CD4-positive, alpha-beta T cell (primary cell): ENCODE measurements at regions not wholly inside any gene's neighbourhood (a gene's known extent, or its start where the extent isn't known, plus 50 kb on each side); places are given as distances from the start of the nearest gene placed in this dataset.

Source experiments
- ATAC-seq: fragments of 200-7000 bp; cut with Tn5 transposase; one replicate; pipeline ENCODE4 v1.10.0; 2022; ENCODE audit warnings: mild to moderate bottlenecking; ENCODE audit not compliant: poor library complexity
- CTCF ChIA-PET: fragments of 350-600 bp; sonication (Branson Sonifier 250); formaldehyde crosslinking; loops from one replicate; lab custom pipeline; 2021; ENCODE audit warnings: antibody characterized with exemption, inconsistent platforms; lab: Charles Lee
- POLR2A ChIA-PET: fragments of 350-600 bp; sonication (Branson Sonifier 250); formaldehyde crosslinking; loops from one replicate; lab custom pipeline; 2021; ENCODE audit warnings: antibody characterized with exemption, inconsistent platforms; lab: Charles Lee
- DNase-seq, 14 experiments: peaks; one replicate each; pipeline ENCODE4 v3.0.0-alpha.2; 2013 to 2020; ENCODE audit warnings: mixed read lengths in 2 of 14
- H3K27ac ChIP-seq, 2 donors: one replicate each; pipeline versions ENCODE4 v1.5.1 to v1.7.0; 2013; ENCODE audit warnings: low read length in 2 of 2, low read depth in 1 of 2, mild to moderate bottlenecking in 1 of 2
- H3K27me3 ChIP-seq, 2 experiments: 1 replicate in 1 of 2; 2 replicates in 1 of 2; pipeline versions ENCODE4 v1.6.1 to v1.7.0; 2013; ENCODE audit warnings: low read length in 2 of 2, control low read depth in 1 of 2, mild to moderate bottlenecking in 1 of 2, moderate library complexity in 1 of 2; ENCODE audit not compliant: insufficient read depth in 2 of 2, control insufficient read depth in 1 of 2
- H3K36me3 ChIP-seq: one replicate; pipeline ENCODE4 v1.6.1; 2013; ENCODE audit warnings: low read length, control low read depth; ENCODE audit not compliant: insufficient read depth
- H3K4me1 ChIP-seq: one replicate; pipeline ENCODE4 v1.6.1; 2013; ENCODE audit warnings: low read length, control low read depth; ENCODE audit not compliant: insufficient read depth
- H3K4me3 ChIP-seq: one replicate; pipeline ENCODE4 v1.5.1; 2013; ENCODE audit warnings: mild to moderate bottlenecking, low read length, moderate library complexity
- H3K9me3 ChIP-seq, 2 experiments: 1 replicate in 1 of 2; 2 replicates in 1 of 2; pipeline versions ENCODE4 v1.6.1 to v1.7.0; 2013; ENCODE audit warnings: low read length in 2 of 2, mild to moderate bottlenecking in 2 of 2, control low read depth in 1 of 2, moderate library complexity in 1 of 2; ENCODE audit not compliant: control insufficient read depth in 1 of 2, insufficient read depth in 1 of 2
- H3K27ac Mint-ChIP-seq: one replicate; pipeline ENCODE4 v1.8.0; 2020; ENCODE audit warnings: mixed read lengths
- H3K27me3 Mint-ChIP-seq: one replicate; pipeline ENCODE4 v1.8.0; 2021; ENCODE audit warnings: mixed read lengths
- H3K36me3 Mint-ChIP-seq: one replicate; pipeline ENCODE4 v1.8.0; 2021; ENCODE audit warnings: low read depth, mixed read lengths
- H3K4me1 Mint-ChIP-seq: one replicate; pipeline ENCODE4 v1.8.0; 2021; ENCODE audit warnings: low read depth, mixed read lengths
- H3K4me3 Mint-ChIP-seq: one replicate; pipeline ENCODE4 v1.8.0; 2020; ENCODE audit warnings: mild to moderate bottlenecking, mixed read lengths
- H3K9me3 Mint-ChIP-seq: one replicate; pipeline ENCODE4 v1.8.0; 2020; ENCODE audit warnings: mixed read lengths
- CTCF ChIP-seq: fragments of 200-600 bp; IDR thresholded peaks from one replicate; pipeline ENCODE4 v1.8.0; 2022; ENCODE audit warnings: antibody characterized with exemption, mild to moderate bottlenecking
- intact Hi-C, 2 experiments: fragments of 100-400 bp; cut with DNase I in 1 of 2; cut with micrococcal nuclease in 1 of 2; formaldehyde crosslinking; loops; one replicate each; pipeline versions ENCODE4 v1.15.1 to v1.9.0; 2023 to 2025; cut with DNase I, micrococcal nuclease

- H3K9me3 Mint-ChIP-seq: no peaks in the 10 kb centered on the region
- POLR2A ChIA-PET: no interaction called here
Observed at GRCh38 chr2:7353571-7353970, 436.4 kb downstream of the RNF144A start.

GRCh38 chr2:7355781-7356180 lies 438.6 kb downstream of the RNF144A start:
- Histone ChIP-seq H3K27ac (no peak overlapping the region), H3K9me3 (no peaks in the 10 kb centered on the region), H3K4me1 (no peaks in the 10 kb centered on the region), H3K36me3 (no peaks in the 10 kb centered on the region), H3K4me3 (no peak overlapping the region), H3K27me3 (no peaks in the 10 kb centered on the region)
- H3K27me3 Mint-ChIP-seq: no peaks in the 10 kb centered on the region
- TF ChIP-seq CTCF: no peak
- H3K27ac Mint-ChIP-seq: no peak overlapping the region
- POLR2A ChIA-PET: no interaction called here
- no peaks in the 10 kb centered on the region for H3K36me3 Mint-ChIP-seq
- DNase-seq: no peak
- no peak overlapping the region for H3K4me3 Mint-ChIP-seq
- intact Hi-C loops: no loop called here
- CTCF ChIA-PET: no interaction called here
- no peak for ATAC-seq
- no peaks in the 10 kb centered on the region for H3K9me3 Mint-ChIP-seq
- no peaks in the 10 kb centered on the region for H3K4me1 Mint-ChIP-seq

More at GRCh38 chr2:7353571-7353970, 436.4 kb downstream of the RNF144A start:
- no peak for TF ChIP-seq CTCF
- intact Hi-C loops: no loop called here
- CTCF ChIA-PET: no interaction called here
- DNase-seq (no peak), ATAC-seq (no peak)
- Mint-ChIP-seq H3K4me1 (no peaks in the 10 kb centered on the region), H3K36me3 (no peaks in the 10 kb centered on the region), H3K4me3 (no peak overlapping the region), H3K27me3 (no peaks in the 10 kb centered on the region), H3K27ac (no peak overlapping the region)
- H3K4me3 ChIP-seq: no peak overlapping the region
- no peaks in the 10 kb centered on the region for H3K36me3 ChIP-seq
- no peaks in the 10 kb centered on the region for H3K4me1 ChIP-seq
- no peaks in the 10 kb centered on the region for H3K9me3 ChIP-seq
- H3K27me3 ChIP-seq: no peaks in the 10 kb centered on the region
- H3K27ac ChIP-seq: no peak overlapping the region

- Mint-ChIP-seq H3K27ac (no peak overlapping the region), H3K27me3 (no peaks in the 10 kb centered on the region), H3K4me1 (no peaks in the 10 kb centered on the region), H3K9me3 (no peaks in the 10 kb centered on the region), H3K36me3 (no peaks in the 10 kb centered on the region), H3K4me3 (no peak overlapping the region)
- H3K36me3 ChIP-seq: no peaks in the 10 kb centered on the region
- no peaks in the 10 kb centered on the region for H3K27me3 ChIP-seq
- intact Hi-C loops: no loop called here
- no peaks in the 10 kb centered on the region for H3K9me3 ChIP-seq
- ATAC-seq (no peak), DNase-seq (no peak)
- H3K4me1 ChIP-seq: no peaks in the 10 kb centered on the region
- TF ChIP-seq CTCF: no peak
- H3K27ac ChIP-seq: no peak overlapping the region
- no peak overlapping the region for H3K4me3 ChIP-seq
- POLR2A ChIA-PET: no interaction called here
- CTCF ChIA-PET: no interaction called here
Observed at GRCh38 chr2:7356909-7357584, 439.8 kb downstream of the RNF144A start.
